ENCODE measurements at regions not wholly inside any gene's neighbourhood (a gene's known extent, or its start where the extent isn't known, plus 50 kb on each side); places are given as distances from the start of the nearest gene placed in this dataset.
"Not testable (repeated sequence)": the region's sequence is repeated elsewhere in the genome, so short reads cannot be mapped to it uniquely, and the experiment has no call there.

GRCh38 chr1:87428883-87429282 is 100.2 kb downstream of the LMO4 start:
- H3K9me3 ChIP-seq = no peaks in the 10 kb centered on the region
- H3K4me1 ChIP-seq = no peaks in the 10 kb centered on the region
- no peak overlapping the region for H3K27ac ChIP-seq
- no peaks in the 10 kb centered on the region for H3K36me3 ChIP-seq
- no peak overlapping the region for H3K4me3 ChIP-seq
- no peaks in the 10 kb centered on the region for H3K27me3 ChIP-seq
- 78 to 90% methylated on average over 7 to 8 of the region's 8 CpGs for WGBS, 2 donors (ENCODE audit: low coverage in 1 of 2)
- TF ChIP-seq EP300 (IDR thresholded peaks at IDR 0.05) (no peak), CTCF (IDR thresholded peaks at IDR 0.05) (no peak), POLR2AphosphoS5 (IDR thresholded peaks at IDR 0.05) (no peak), POLR2A (IDR thresholded peaks at IDR 0.05) (no peak)
- ATAC-seq = no peak

GRCh38 chr1:87432685-87433084 is 104.0 kb downstream of the LMO4 start:
- Histone ChIP-seq H3K36me3 (no peaks in the 10 kb centered on the region), H3K4me3 (no peak overlapping the region), H3K4me1 (no peaks in the 10 kb centered on the region), H3K27me3 (no peaks in the 10 kb centered on the region), H3K9me3 (no peaks in the 10 kb centered on the region), H3K27ac (no peak overlapping the region)
- TF ChIP-seq CTCF (IDR thresholded peaks at IDR 0.05) = no peak
- TF ChIP-seq EP300 (IDR thresholded peaks at IDR 0.05) = no peak
- TF ChIP-seq POLR2A (IDR thresholded peaks at IDR 0.05) = no peak
- no peak for TF ChIP-seq POLR2AphosphoS5 (IDR thresholded peaks at IDR 0.05)
- ATAC-seq = no peak
- WGBS, 2 donors (ENCODE audit: low coverage in 1 of 2) = 46 to 73% methylated on average over 3 of the region's 3 CpGs

- not testable (repeated sequence) for H3K27me3 ChIP-seq, H3K4me1 ChIP-seq, H3K36me3 ChIP-seq, H3K9me3 ChIP-seq, ATAC-seq, H3K27ac ChIP-seq, H3K4me3 ChIP-seq
- 38 to 79% methylated on average over 2 of the region's 2 CpGs for WGBS, 2 donors (ENCODE audit: low coverage in 1 of 2)
Observed at GRCh38 chr1:87433101-87433500, 104.4 kb downstream of the LMO4 start.

- Histone ChIP-seq H3K4me1 (no peaks in the 10 kb centered on the region), H3K27me3 (no peaks in the 10 kb centered on the region), H3K36me3 (no peaks in the 10 kb centered on the region), H3K27ac (no peak overlapping the region), H3K9me3 (no peaks in the 10 kb centered on the region), H3K4me3 (no peak overlapping the region)
- 88 to 97% methylated on average over 8 of the region's 8 CpGs for WGBS, 2 donors (ENCODE audit: low coverage in 1 of 2)
- TF ChIP-seq EP300 (IDR thresholded peaks at IDR 0.05) (no peak), CTCF (IDR thresholded peaks at IDR 0.05) (no peak), POLR2AphosphoS5 (IDR thresholded peaks at IDR 0.05) (no peak), POLR2A (IDR thresholded peaks at IDR 0.05) (no peak)
- ATAC-seq = no peak
Observed at GRCh38 chr1:87435484-87435883, 106.8 kb downstream of the LMO4 start.

- not testable (repeated sequence) for H3K36me3 ChIP-seq, ATAC-seq, H3K9me3 ChIP-seq, H3K27ac ChIP-seq, H3K4me1 ChIP-seq, H3K27me3 ChIP-seq, H3K4me3 ChIP-seq
- WGBS, 2 donors (ENCODE audit: low coverage in 1 of 2) = 92 to 98% methylated on average over 7 to 8 of the region's 8 CpGs
Observed at GRCh38 chr1:87436115-87436514, 107.4 kb downstream of the LMO4 start.

GRCh38 chr1:87436534-87436933 is 107.9 kb downstream of the LMO4 start:
- Histone ChIP-seq H3K27ac (no peak overlapping the region), H3K4me1 (no peaks in the 10 kb centered on the region), H3K9me3 (no peaks in the 10 kb centered on the region), H3K4me3 (no peak overlapping the region), H3K36me3 (no peaks in the 10 kb centered on the region), H3K27me3 (no peaks in the 10 kb centered on the region)
- 93 to 100% methylated on average over 1 to 3 of the region's 4 CpGs for WGBS, 2 donors (ENCODE audit: low coverage in 1 of 2)
- TF ChIP-seq POLR2AphosphoS5 (IDR thresholded peaks at IDR 0.05) (no peak), CTCF (IDR thresholded peaks at IDR 0.05) (no peak), EP300 (IDR thresholded peaks at IDR 0.05) (no peak), POLR2A (IDR thresholded peaks at IDR 0.05) (no peak)
- ATAC-seq = no peak
